ENCODE measurements at regions not wholly inside any gene's neighbourhood (a gene's known extent, or its start where the extent isn't known, plus 50 kb on each side); places are given as distances from the start of the nearest gene placed in this dataset.

DNA sequence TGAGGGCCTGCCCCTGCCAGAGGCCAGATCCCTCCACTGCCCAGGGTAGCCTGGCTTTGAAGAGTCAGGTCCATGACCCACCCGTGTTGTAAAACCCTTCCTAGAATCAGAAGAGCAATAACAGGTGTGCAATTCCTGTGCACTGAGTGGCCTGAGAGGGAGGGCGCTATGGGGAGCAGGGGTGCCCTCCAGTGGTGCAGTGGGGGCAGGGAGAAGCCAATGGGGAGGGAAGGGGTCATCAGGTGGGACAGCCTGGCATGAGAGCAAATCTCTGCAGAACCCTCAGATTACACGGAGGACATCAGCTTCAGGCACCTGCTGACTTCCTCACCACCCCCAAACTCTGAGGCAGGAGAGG, 72.9 kb upstream of the ZNF469 start:
- TF ChIP-seq EZH2 (IDR thresholded peaks at IDR 0.05; ENCODE audit: low read depth, unreplicated experiment) (no peak), POLR2AphosphoS5 (IDR thresholded peaks at IDR 0.05; ENCODE audit: low read depth) (no peak), ZNF331 (CRISPR knock-in tag; IDR thresholded peaks at IDR 0.05; ENCODE audit: low read depth) (no peak), STAT1 (IDR thresholded peaks at IDR 0.05; ENCODE audit: unreplicated experiment) (no peak), EZH2phosphoT487 (IDR thresholded peaks at IDR 0.05; ENCODE audit: unreplicated experiment) (no peak), JUNB (IDR thresholded peaks at IDR 0.05; ENCODE audit: unreplicated experiment) (no peak)
- TF ChIP-seq, protein P1, sequence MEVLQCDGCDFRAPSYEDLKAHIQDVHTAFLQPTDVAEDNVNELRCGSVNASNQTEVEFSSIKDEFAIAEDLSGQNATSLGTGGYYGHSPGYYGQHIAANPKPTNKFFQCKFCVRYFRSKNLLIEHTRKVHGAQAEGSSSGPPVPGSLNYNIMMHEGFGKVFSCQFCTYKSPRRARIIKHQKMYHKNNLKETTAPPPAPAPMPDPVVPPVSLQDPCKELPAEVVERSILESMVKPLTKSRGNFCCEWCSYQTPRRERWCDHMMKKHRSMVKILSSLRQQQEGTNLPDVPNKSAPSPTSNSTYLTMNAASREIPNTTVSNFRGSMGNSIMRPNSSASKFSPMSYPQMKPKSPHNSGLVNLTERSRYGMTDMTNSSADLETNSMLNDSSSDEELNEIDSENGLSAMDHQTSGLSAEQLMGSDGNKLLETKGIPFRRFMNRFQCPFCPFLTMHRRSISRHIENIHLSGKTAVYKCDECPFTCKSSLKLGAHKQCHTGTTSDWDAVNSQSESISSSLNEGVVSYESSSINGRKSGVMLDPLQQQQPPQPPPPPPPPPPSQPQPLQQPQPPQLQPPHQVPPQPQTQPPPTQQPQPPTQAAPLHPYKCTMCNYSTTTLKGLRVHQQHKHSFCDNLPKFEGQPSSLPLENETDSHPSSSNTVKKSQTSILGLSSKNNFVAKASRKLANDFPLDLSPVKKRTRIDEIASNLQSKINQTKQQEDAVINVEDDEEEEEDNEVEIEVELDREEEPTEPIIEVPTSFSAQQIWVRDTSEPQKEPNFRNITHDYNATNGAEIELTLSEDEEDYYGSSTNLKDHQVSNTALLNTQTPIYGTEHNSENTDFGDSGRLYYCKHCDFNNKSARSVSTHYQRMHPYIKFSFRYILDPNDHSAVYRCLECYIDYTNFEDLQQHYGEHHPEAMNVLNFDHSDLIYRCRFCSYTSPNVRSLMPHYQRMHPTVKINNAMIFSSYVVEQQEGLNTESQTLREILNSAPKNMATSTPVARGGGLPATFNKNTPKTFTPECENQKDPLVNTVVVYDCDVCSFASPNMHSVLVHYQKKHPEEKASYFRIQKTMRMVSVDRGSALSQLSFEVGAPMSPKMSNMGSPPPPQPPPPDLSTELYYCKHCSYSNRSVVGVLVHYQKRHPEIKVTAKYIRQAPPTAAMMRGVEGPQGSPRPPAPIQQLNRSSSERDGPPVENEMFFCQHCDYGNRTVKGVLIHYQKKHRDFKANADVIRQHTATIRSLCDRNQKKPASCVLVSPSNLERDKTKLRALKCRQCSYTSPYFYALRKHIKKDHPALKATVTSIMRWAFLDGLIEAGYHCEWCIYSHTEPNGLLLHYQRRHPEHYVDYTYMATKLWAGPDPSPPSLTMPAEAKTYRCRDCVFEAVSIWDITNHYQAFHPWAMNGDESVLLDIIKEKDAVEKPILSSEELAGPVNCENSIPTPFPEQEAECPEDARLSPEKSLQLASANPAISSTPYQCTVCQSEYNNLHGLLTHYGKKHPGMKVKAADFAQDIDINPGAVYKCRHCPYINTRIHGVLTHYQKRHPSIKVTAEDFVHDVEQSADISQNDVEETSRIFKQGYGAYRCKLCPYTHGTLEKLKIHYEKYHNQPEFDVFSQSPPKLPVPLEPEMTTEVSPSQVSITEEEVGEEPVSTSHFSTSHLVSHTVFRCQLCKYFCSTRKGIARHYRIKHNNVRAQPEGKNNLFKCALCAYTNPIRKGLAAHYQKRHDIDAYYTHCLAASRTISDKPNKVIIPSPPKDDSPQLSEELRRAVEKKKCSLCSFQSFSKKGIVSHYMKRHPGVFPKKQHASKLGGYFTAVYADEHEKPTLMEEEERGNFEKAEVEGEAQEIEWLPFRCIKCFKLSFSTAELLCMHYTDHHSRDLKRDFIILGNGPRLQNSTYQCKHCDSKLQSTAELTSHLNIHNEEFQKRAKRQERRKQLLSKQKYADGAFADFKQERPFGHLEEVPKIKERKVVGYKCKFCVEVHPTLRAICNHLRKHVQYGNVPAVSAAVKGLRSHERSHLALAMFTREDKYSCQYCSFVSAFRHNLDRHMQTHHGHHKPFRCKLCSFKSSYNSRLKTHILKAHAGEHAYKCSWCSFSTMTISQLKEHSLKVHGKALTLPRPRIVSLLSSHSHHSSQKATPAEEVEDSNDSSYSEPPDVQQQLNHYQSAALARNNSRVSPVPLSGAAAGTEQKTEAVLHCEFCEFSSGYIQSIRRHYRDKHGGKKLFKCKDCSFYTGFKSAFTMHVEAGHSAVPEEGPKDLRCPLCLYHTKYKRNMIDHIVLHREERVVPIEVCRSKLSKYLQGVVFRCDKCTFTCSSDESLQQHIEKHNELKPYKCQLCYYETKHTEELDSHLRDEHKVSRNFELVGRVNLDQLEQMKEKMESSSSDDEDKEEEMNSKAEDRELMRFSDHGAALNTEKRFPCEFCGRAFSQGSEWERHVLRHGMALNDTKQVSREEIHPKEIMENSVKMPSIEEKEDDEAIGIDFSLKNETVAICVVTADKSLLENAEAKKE (CRISPR knock-in tag; IDR thresholded peaks at IDR 0.05), result no peak
- TF ChIP-seq, protein P2, sequence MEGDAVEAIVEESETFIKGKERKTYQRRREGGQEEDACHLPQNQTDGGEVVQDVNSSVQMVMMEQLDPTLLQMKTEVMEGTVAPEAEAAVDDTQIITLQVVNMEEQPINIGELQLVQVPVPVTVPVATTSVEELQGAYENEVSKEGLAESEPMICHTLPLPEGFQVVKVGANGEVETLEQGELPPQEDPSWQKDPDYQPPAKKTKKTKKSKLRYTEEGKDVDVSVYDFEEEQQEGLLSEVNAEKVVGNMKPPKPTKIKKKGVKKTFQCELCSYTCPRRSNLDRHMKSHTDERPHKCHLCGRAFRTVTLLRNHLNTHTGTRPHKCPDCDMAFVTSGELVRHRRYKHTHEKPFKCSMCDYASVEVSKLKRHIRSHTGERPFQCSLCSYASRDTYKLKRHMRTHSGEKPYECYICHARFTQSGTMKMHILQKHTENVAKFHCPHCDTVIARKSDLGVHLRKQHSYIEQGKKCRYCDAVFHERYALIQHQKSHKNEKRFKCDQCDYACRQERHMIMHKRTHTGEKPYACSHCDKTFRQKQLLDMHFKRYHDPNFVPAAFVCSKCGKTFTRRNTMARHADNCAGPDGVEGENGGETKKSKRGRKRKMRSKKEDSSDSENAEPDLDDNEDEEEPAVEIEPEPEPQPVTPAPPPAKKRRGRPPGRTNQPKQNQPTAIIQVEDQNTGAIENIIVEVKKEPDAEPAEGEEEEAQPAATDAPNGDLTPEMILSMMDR (conservative IDR thresholded peaks at IDR 0.05; ENCODE audit: low read depth in 2 of 2), result peak; percentile 37 to 72
- TF ChIP-seq, protein P3, sequence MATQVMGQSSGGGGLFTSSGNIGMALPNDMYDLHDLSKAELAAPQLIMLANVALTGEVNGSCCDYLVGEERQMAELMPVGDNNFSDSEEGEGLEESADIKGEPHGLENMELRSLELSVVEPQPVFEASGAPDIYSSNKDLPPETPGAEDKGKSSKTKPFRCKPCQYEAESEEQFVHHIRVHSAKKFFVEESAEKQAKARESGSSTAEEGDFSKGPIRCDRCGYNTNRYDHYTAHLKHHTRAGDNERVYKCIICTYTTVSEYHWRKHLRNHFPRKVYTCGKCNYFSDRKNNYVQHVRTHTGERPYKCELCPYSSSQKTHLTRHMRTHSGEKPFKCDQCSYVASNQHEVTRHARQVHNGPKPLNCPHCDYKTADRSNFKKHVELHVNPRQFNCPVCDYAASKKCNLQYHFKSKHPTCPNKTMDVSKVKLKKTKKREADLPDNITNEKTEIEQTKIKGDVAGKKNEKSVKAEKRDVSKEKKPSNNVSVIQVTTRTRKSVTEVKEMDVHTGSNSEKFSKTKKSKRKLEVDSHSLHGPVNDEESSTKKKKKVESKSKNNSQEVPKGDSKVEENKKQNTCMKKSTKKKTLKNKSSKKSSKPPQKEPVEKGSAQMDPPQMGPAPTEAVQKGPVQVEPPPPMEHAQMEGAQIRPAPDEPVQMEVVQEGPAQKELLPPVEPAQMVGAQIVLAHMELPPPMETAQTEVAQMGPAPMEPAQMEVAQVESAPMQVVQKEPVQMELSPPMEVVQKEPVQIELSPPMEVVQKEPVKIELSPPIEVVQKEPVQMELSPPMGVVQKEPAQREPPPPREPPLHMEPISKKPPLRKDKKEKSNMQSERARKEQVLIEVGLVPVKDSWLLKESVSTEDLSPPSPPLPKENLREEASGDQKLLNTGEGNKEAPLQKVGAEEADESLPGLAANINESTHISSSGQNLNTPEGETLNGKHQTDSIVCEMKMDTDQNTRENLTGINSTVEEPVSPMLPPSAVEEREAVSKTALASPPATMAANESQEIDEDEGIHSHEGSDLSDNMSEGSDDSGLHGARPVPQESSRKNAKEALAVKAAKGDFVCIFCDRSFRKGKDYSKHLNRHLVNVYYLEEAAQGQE (IDR thresholded peaks at IDR 0.05; ENCODE audit: unreplicated experiment), result no peak
